ENCODE measurements at regions not wholly inside any gene's neighbourhood (a gene's known extent, or its start where the extent isn't known, plus 50 kb on each side); places are given as distances from the start of the nearest gene placed in this dataset.

GRCh38 chr14:97931273-97931672 lies 1134.1 kb downstream of the VRK1 start:
- no peaks in the 10 kb centered on the region for H3K36me3 ChIP-seq
- H3K27me3 ChIP-seq (ENCODE audit: insufficient read depth, low read depth, severe bottlenecking), result peaks cover 38% of the 10 kb centered on the region
- H3K4me3 ChIP-seq (ENCODE audit: low read depth, low read length), result no peak overlapping the region
- TF ChIP-seq CTCF (IDR thresholded peaks at IDR 0.05; ENCODE audit: low read depth, low read length), result no peak
- DNase-seq, result no peak
- peaks cover 2% of the 10 kb centered on the region for H3K9me3 ChIP-seq (ENCODE audit: severe bottlenecking)
- H3K27ac ChIP-seq, result no peak overlapping the region

GRCh38 chr14:97942921-97943320 lies 1145.7 kb downstream of the VRK1 start:
- Histone ChIP-seq H3K27ac (no peak overlapping the region), H3K9me3 (ENCODE audit: severe bottlenecking) (no peaks in the 10 kb centered on the region), H3K4me3 (ENCODE audit: low read depth, low read length) (no peak overlapping the region), H3K36me3 (no peaks in the 10 kb centered on the region), H3K27me3 (ENCODE audit: insufficient read depth, low read depth, severe bottlenecking) (peaks cover 41% of the 10 kb centered on the region)
- no peak for TF ChIP-seq CTCF (IDR thresholded peaks at IDR 0.05; ENCODE audit: low read depth, low read length)
- DNase-seq, result no peak

- no peak for DNase-seq
- H3K4me3 ChIP-seq (ENCODE audit: low read depth, low read length), result no peak overlapping the region
Measured at GRCh38 chr14:97943619-97944018, 1146.4 kb downstream of the VRK1 start.

GRCh38 chr14:97944380-97944779 lies 1147.2 kb downstream of the VRK1 start:
- H3K4me3 ChIP-seq (ENCODE audit: low read depth, low read length), result no peak overlapping the region
- H3K27ac ChIP-seq, result no peak overlapping the region
- DNase-seq, result no peak
- H3K36me3 ChIP-seq, result no peaks in the 10 kb centered on the region
- no peaks in the 10 kb centered on the region for H3K9me3 ChIP-seq (ENCODE audit: severe bottlenecking)
- no peak for TF ChIP-seq CTCF (IDR thresholded peaks at IDR 0.05; ENCODE audit: low read depth, low read length)
- H3K27me3 ChIP-seq (ENCODE audit: insufficient read depth, low read depth, severe bottlenecking), result peaks cover 39% of the 10 kb centered on the region

More at GRCh38 chr14:97943619-97944018, 1146.4 kb downstream of the VRK1 start:
- no peaks in the 10 kb centered on the region for H3K36me3 ChIP-seq
- no peak overlapping the region for H3K27ac ChIP-seq
- H3K9me3 ChIP-seq (ENCODE audit: severe bottlenecking), result no peaks in the 10 kb centered on the region
- peaks cover 39% of the 10 kb centered on the region for H3K27me3 ChIP-seq (ENCODE audit: insufficient read depth, low read depth, severe bottlenecking)
- no peak for TF ChIP-seq CTCF (IDR thresholded peaks at IDR 0.05; ENCODE audit: low read depth, low read length)

- no peaks in the 10 kb centered on the region for H3K36me3 ChIP-seq
- no peaks in the 10 kb centered on the region for H3K9me3 ChIP-seq (ENCODE audit: severe bottlenecking)
- H3K4me3 ChIP-seq (ENCODE audit: low read depth, low read length), result no peak overlapping the region
- H3K27me3 ChIP-seq (ENCODE audit: insufficient read depth, low read depth, severe bottlenecking), result peaks cover 40% of the 10 kb centered on the region
- no peak for TF ChIP-seq CTCF (IDR thresholded peaks at IDR 0.05; ENCODE audit: low read depth, low read length)
- no peak overlapping the region for H3K27ac ChIP-seq
- no peak for DNase-seq
Measured at GRCh38 chr14:97945631-97946030, 1148.4 kb downstream of the VRK1 start.

- H3K36me3 ChIP-seq, result no peaks in the 10 kb centered on the region
- H3K9me3 ChIP-seq (ENCODE audit: severe bottlenecking), result no peaks in the 10 kb centered on the region
- no peak overlapping the region for H3K27ac ChIP-seq
- H3K4me3 ChIP-seq (ENCODE audit: low read depth, low read length), result no peak overlapping the region
- no peak for DNase-seq
- peaks cover 47% of the 10 kb centered on the region for H3K27me3 ChIP-seq (ENCODE audit: insufficient read depth, low read depth, severe bottlenecking)
- no peak for TF ChIP-seq CTCF (IDR thresholded peaks at IDR 0.05; ENCODE audit: low read depth, low read length)
Measured at GRCh38 chr14:97946240-97946639, 1149.1 kb downstream of the VRK1 start.
